ENCODE measurements at regions not wholly inside any gene's neighbourhood (a gene's known extent, or its start where the extent isn't known, plus 50 kb on each side); places are given as distances from the start of the nearest gene placed in this dataset.

DNA sequence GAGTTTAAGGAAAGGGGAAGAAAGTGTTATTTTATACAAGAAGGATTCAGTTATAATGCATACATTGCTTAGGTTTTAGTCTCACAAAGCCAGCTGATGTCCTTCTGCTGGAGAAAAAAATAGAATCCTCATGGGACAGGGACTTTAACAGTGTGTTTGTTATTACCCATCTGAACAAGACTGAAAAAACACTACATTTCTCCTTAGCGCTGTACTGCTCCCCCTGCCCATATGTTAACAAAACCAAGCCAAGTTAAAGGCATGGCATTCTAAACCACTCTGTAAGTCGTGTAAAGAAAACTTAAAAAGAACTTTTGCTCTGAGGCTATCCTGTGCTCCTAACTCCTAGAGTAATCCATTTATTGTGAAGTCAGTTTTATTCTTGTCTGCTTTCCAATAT is 102.6 kb upstream of the NYAP2 start:
- WGBS, 2 donors = 13 to 31% methylated on average over 2 of the region's 2 CpGs
- Histone ChIP-seq H3K27ac (ENCODE audit: low read depth in 1 of 2, low read length in 2 of 2) (no peak overlapping the region), H3K4me1 (ENCODE audit: control insufficient read depth in 1 of 2, insufficient read depth in 2 of 2, low read length in 2 of 2) (no peaks in the 10 kb centered on the region), H3K36me3 (ENCODE audit: control insufficient read depth in 1 of 2, insufficient read depth in 2 of 2, low read length in 1 of 2) (no peaks in the 10 kb centered on the region), H3K4me3 (ENCODE audit: low read length in 2 of 2) (no peak overlapping the region), H3K27me3 (ENCODE audit: control insufficient read depth in 1 of 2, insufficient read depth in 2 of 2, low read length in 1 of 2) (no peaks in the 10 kb centered on the region), H3K9me3 (ENCODE audit: control insufficient read depth, low read length) (peaks cover 4% of the 10 kb centered on the region)
- no peak for ATAC-seq (ENCODE audit: low FRiP score)
- no peak for DNase-seq
- intact Hi-C loops (cut with DNase I) = no loop called here

DNA sequence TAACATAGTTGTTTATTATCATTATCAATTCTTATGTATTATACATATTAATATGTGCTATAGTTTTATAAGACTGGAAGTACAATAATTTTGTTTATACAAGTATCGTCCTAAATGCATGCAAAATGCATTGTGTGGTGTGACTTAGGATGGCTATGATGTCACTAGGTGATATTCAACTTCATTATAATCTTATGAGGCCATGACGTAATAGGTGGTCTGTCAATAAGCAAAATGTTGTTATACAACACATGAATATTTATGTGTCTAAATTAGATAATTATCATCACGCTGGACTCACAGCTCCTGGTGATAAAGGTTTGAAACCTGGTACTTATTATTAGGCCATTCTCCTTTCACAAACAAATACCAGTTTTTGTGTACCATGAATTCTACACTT is 104.4 kb upstream of the NYAP2 start:
- no peaks in the 10 kb centered on the region for H3K27me3 ChIP-seq (ENCODE audit: control insufficient read depth in 1 of 2, insufficient read depth in 2 of 2, low read length in 1 of 2)

DNA sequence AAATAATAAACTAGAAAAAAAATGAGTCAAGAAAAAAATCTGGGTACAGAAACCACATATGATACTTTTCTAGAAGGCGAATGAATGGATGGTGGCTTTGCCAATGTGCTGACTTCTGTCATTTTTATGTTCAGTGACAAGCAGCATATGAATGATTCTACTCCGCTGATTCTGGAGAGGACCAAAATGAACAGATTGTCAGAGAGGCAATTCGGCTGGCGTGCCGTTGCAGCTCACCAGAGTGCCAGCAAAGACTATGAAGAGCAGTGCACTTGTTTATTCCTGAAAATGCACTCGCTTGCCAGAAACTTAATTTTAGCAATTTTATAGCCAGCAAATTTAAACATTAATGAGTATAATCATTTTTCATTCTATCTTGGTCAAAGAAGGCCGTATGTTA is 105.9 kb upstream of the NYAP2 start:
- no peaks in the 10 kb centered on the region for H3K9me3 ChIP-seq (ENCODE audit: control insufficient read depth, low read length)
- H3K4me1 ChIP-seq (ENCODE audit: control insufficient read depth in 1 of 2, insufficient read depth in 2 of 2, low read length in 2 of 2) = no peaks in the 10 kb centered on the region
- no peak overlapping the region for H3K27ac ChIP-seq (ENCODE audit: low read depth in 1 of 2, low read length in 2 of 2)
- no peak for ATAC-seq (ENCODE audit: low FRiP score)
- H3K36me3 ChIP-seq (ENCODE audit: control insufficient read depth in 1 of 2, insufficient read depth in 2 of 2, low read length in 1 of 2) = no peaks in the 10 kb centered on the region
- intact Hi-C loops (cut with DNase I) = no loop called here
- WGBS, 2 donors = 84 to 87% methylated on average over 7 of the region's 7 CpGs
- DNase-seq = no peak
- H3K4me3 ChIP-seq (ENCODE audit: low read length in 2 of 2) = no peak overlapping the region
- H3K27me3 ChIP-seq (ENCODE audit: control insufficient read depth in 1 of 2, insufficient read depth in 2 of 2, low read length in 1 of 2) = no peaks in the 10 kb centered on the region

More for the DNA sequence above, 104.4 kb upstream of the NYAP2 start:
- no peaks in the 10 kb centered on the region for H3K9me3 ChIP-seq (ENCODE audit: control insufficient read depth, low read length)
- H3K4me1 ChIP-seq (ENCODE audit: control insufficient read depth in 1 of 2, insufficient read depth in 2 of 2, low read length in 2 of 2) = no peaks in the 10 kb centered on the region
- no peak overlapping the region for H3K27ac ChIP-seq (ENCODE audit: low read depth in 1 of 2, low read length in 2 of 2)
- ATAC-seq (ENCODE audit: low FRiP score) (no peak), DNase-seq (no peak)
- WGBS, 2 donors = 89 to 95% methylated on average over 3 of the region's 3 CpGs
- H3K4me3 ChIP-seq (ENCODE audit: low read length in 2 of 2) = no peak overlapping the region
- no peaks in the 10 kb centered on the region for H3K36me3 ChIP-seq (ENCODE audit: control insufficient read depth in 1 of 2, insufficient read depth in 2 of 2, low read length in 1 of 2)
- intact Hi-C loops (cut with DNase I) = no loop called here

DNA sequence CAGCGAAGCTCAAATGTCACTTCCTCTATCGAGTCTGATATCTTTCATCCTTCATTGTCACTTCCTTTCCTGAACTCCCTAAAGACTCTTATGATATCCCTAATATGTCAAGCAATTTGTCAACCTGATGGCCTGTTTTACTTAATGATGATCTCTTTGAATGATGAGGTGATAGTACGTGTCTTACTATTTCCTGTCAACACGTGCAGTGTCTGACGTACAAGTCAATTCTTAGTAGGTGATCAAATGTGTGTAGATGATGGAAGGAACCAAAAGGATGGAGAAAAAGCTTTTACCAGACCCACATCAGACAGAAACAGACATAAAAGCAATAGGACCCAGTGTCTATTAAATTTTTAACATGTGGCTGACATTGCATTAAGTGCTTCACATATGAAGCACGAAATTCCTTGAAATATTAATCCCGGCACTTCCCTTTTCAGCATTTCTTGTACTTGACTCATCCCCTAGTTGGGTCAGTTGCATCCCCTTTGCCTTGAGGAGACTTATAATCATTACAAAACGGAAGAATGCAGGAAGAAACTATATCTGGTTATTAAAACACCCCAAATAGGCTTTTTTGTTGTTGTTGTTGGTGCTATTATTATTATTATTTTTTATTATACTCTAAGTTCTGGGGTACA is 108.6 kb upstream of the NYAP2 start:
- no peaks in the 10 kb centered on the region for H3K36me3 ChIP-seq (ENCODE audit: control insufficient read depth in 1 of 2, insufficient read depth in 2 of 2, low read length in 1 of 2)
- no peak overlapping the region for H3K27ac ChIP-seq (ENCODE audit: low read depth in 1 of 2, low read length in 2 of 2)
- DNase-seq (no peak), ATAC-seq (ENCODE audit: low FRiP score) (no peak)
- no peak overlapping the region for H3K4me3 ChIP-seq (ENCODE audit: low read length in 2 of 2)
- H3K27me3 ChIP-seq (ENCODE audit: control insufficient read depth in 1 of 2, insufficient read depth in 2 of 2, low read length in 1 of 2) = no peaks in the 10 kb centered on the region
- intact Hi-C loops (cut with DNase I) = no loop called here
- WGBS, 2 donors = 78 to 82% methylated on average over 8 of the region's 8 CpGs
- no peaks in the 10 kb centered on the region for H3K4me1 ChIP-seq (ENCODE audit: control insufficient read depth in 1 of 2, insufficient read depth in 2 of 2, low read length in 2 of 2)
- H3K9me3 ChIP-seq (ENCODE audit: control insufficient read depth, low read length) = no peaks in the 10 kb centered on the region

DNA sequence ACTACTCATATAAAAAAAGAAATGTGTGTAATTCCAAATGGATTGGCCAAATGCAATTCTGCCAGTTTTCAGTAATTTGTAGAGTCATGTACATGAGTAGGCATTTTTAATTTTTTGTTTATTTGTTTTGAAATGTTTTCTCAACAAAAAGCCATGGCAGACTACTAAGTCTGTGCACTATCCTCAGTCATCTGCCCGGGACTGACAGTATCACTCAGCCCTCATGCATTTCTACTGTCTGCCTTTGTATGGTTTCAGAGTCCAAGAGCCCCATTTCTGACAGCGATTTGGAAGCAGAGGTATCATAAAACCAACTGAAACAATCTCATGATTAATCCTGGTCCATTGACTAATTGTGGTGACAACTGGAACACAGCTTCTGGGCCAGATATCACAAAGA is 109.9 kb upstream of the NYAP2 start:
- no peaks in the 10 kb centered on the region for H3K36me3 ChIP-seq (ENCODE audit: control insufficient read depth in 1 of 2, insufficient read depth in 2 of 2, low read length in 1 of 2)
- no peaks in the 10 kb centered on the region for H3K9me3 ChIP-seq (ENCODE audit: control insufficient read depth, low read length)
- H3K27ac ChIP-seq (ENCODE audit: low read depth in 1 of 2, low read length in 2 of 2) = no peak overlapping the region
- no peaks in the 10 kb centered on the region for H3K27me3 ChIP-seq (ENCODE audit: control insufficient read depth in 1 of 2, insufficient read depth in 2 of 2, low read length in 1 of 2)
- no peak for ATAC-seq (ENCODE audit: low FRiP score)
- H3K4me1 ChIP-seq (ENCODE audit: control insufficient read depth in 1 of 2, insufficient read depth in 2 of 2, low read length in 2 of 2) = no peaks in the 10 kb centered on the region
- intact Hi-C loops (cut with DNase I) = no loop called here
- 85 to 92% methylated on average over 2 of the region's 2 CpGs for WGBS, 2 donors
- H3K4me3 ChIP-seq (ENCODE audit: low read length in 2 of 2) = no peak overlapping the region
- no peak for DNase-seq

DNA sequence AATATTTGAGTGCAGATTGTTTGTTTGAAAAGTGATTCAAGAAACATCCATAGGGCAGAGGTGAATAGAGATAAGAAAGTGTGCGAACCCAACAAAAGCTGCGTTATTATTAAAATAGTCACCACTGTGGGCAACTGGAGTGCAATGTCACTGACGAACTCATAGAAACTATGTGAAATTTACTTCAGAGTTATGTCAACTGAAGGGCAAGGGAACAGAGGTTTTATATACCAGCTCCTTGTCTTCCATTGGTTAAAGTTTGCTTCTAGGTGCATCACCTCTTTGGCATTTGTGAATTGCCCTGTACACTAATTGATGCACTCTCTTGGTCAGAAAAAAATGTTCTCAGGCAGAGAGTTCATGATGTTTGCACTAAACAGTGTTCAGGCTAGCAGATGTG is 110.5 kb upstream of the NYAP2 start:
- Histone ChIP-seq H3K4me3 (ENCODE audit: low read length in 2 of 2) (no peak overlapping the region), H3K36me3 (ENCODE audit: control insufficient read depth in 1 of 2, insufficient read depth in 2 of 2, low read length in 1 of 2) (no peaks in the 10 kb centered on the region), H3K4me1 (ENCODE audit: control insufficient read depth in 1 of 2, insufficient read depth in 2 of 2, low read length in 2 of 2) (no peaks in the 10 kb centered on the region), H3K27me3 (ENCODE audit: control insufficient read depth in 1 of 2, insufficient read depth in 2 of 2, low read length in 1 of 2) (no peaks in the 10 kb centered on the region), H3K9me3 (ENCODE audit: control insufficient read depth, low read length) (no peaks in the 10 kb centered on the region), H3K27ac (ENCODE audit: low read depth in 1 of 2, low read length in 2 of 2) (no peak overlapping the region)
- WGBS, 2 donors = 74 to 79% methylated on average over 3 of the region's 3 CpGs
- intact Hi-C loops (cut with DNase I) = no loop called here
- ATAC-seq (ENCODE audit: low FRiP score) = no peak
- DNase-seq = no peak

DNA sequence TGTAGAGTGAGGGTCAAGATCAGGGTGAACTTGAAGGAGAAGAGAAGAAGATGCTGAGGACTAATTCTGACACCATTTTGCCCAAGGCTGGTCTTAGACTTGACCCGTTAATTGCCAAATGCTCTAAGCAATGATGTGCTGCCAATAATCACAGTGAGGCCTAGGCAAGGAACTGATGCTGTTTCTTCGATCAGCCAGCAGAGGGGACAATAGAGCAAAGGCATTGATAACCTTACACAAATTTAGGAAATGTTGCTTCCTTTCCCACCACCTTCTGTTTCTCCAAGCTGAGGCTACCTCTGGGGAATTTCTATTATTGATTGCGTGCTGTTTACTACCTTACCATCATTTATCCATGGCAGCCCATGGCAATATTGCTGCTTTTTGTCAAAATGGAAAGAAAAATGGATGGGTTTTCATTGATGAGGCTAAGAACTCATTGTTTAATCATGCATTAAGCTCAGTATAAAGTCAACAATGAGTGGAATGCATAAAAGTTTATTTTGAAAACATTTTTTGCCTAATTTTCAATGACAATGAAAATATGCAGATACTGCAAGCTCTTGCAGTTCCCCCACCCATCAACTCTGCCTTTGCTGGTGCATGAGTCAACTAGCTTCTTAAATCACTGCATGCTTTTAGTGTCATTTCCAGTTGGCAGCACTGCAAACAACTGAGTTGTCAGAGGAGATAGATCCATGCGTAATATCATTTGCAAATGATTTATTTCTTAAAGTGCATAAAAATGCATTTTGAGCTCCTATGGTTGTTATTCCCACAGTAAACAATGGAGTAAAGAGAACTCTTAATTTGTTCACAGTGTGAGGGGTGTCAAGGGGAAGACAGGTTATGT is 116.4 kb upstream of the NYAP2 start:
- H3K4me3 ChIP-seq (ENCODE audit: low read length in 2 of 2) = no peak overlapping the region
- H3K27me3 ChIP-seq (ENCODE audit: control insufficient read depth in 1 of 2, insufficient read depth in 2 of 2, low read length in 1 of 2) = no peaks in the 10 kb centered on the region
- intact Hi-C loops (cut with DNase I) = loop anchor here in 1 of 2 donors (5.0 kb wide), 1 partner anchor 379 kb away; no protein-coding TSS in a partner anchor
- H3K36me3 ChIP-seq (ENCODE audit: control insufficient read depth in 1 of 2, insufficient read depth in 2 of 2, low read length in 1 of 2) = no peaks in the 10 kb centered on the region
- WGBS, 2 donors = 37 to 45% methylated on average over 4 of the region's 4 CpGs
- H3K9me3 ChIP-seq (ENCODE audit: control insufficient read depth, low read length) = no peaks in the 10 kb centered on the region
- H3K4me1 ChIP-seq (ENCODE audit: control insufficient read depth in 1 of 2, insufficient read depth in 2 of 2, low read length in 2 of 2) = no peaks in the 10 kb centered on the region
- H3K27ac ChIP-seq (ENCODE audit: low read depth in 1 of 2, low read length in 2 of 2) = no peak overlapping the region
- peak; percentile 38 for ATAC-seq (ENCODE audit: low FRiP score)
- no peak for DNase-seq

DNA sequence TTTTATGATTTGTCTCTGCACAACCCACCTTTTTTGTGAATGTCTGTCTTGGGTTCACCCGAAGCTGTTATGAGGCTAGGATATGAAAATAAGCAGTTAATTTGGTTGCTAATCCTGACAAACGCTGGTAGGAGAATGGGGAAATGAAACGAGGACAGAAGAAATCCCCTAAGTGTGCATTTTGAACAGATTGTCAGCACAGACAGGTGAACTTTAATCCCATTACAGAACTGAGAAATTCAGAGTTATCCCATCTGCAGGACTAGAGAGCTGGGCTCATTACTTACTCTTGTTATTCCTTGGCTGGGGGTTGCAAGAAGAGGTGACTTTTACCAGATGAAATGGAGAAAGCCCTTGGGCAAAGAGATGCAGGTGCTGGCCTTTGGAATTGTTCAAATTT is 123.3 kb upstream of the NYAP2 start:
- H3K4me3 ChIP-seq (ENCODE audit: low read length in 2 of 2) = no peak overlapping the region
- intact Hi-C loops (cut with DNase I) = no loop called here
- DNase-seq (no peak), ATAC-seq (ENCODE audit: low FRiP score) (no peak)
- H3K27ac ChIP-seq (ENCODE audit: low read depth in 1 of 2, low read length in 2 of 2) = no peak overlapping the region
- no peaks in the 10 kb centered on the region for H3K4me1 ChIP-seq (ENCODE audit: control insufficient read depth in 1 of 2, insufficient read depth in 2 of 2, low read length in 2 of 2)
- peaks cover 0 to 2% of the 10 kb centered on the region in 2 donors for H3K27me3 ChIP-seq (ENCODE audit: control insufficient read depth in 1 of 2, insufficient read depth in 2 of 2, low read length in 1 of 2)
- no peaks in the 10 kb centered on the region for H3K36me3 ChIP-seq (ENCODE audit: control insufficient read depth in 1 of 2, insufficient read depth in 2 of 2, low read length in 1 of 2)
- peaks cover 2% of the 10 kb centered on the region for H3K9me3 ChIP-seq (ENCODE audit: control insufficient read depth, low read length)
- 79% methylated on average over 3 of the region's 3 CpGs for WGBS, 2 donors

DNA sequence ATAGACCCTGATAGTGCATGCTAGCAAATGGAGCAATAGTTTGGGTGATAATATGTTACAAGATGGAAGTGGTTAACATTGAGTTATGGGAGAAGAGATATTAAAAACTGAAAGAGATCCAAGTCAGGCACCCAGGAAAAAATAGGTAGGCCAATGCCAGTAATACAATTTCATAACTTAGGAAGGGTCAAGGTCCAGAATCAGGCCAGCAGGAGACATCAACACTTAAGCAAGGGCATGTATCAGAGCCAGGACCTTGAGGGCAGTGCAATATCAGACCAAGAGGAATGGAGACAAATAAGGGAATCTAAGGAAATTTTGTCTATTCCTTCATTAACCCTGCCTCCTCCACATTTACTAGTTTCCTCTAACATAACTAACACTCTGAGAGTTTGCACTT is 124.1 kb upstream of the NYAP2 start:
- ATAC-seq (ENCODE audit: low FRiP score) (no peak), DNase-seq (no peak)
- intact Hi-C loops (cut with DNase I) = no loop called here
- Histone ChIP-seq H3K4me3 (ENCODE audit: low read length in 2 of 2) (no peak overlapping the region), H3K27me3 (ENCODE audit: control insufficient read depth in 1 of 2, insufficient read depth in 2 of 2, low read length in 1 of 2) (peaks cover 0 to 2% of the 10 kb centered on the region in 2 donors), H3K36me3 (ENCODE audit: control insufficient read depth in 1 of 2, insufficient read depth in 2 of 2, low read length in 1 of 2) (no peaks in the 10 kb centered on the region), H3K4me1 (ENCODE audit: control insufficient read depth in 1 of 2, insufficient read depth in 2 of 2, low read length in 2 of 2) (no peaks in the 10 kb centered on the region), H3K27ac (ENCODE audit: low read depth in 1 of 2, low read length in 2 of 2) (no peak overlapping the region), H3K9me3 (ENCODE audit: control insufficient read depth, low read length) (peaks cover 2% of the 10 kb centered on the region)
